ENCODE measurements at regions not wholly inside any gene's neighbourhood (a gene's known extent, or its start where the extent isn't known, plus 50 kb on each side); places are given as distances from the start of the nearest gene placed in this dataset.
"Not testable (repeated sequence)": the region's sequence is repeated elsewhere in the genome, so short reads cannot be mapped to it uniquely, and the experiment has no call there.

DNA sequence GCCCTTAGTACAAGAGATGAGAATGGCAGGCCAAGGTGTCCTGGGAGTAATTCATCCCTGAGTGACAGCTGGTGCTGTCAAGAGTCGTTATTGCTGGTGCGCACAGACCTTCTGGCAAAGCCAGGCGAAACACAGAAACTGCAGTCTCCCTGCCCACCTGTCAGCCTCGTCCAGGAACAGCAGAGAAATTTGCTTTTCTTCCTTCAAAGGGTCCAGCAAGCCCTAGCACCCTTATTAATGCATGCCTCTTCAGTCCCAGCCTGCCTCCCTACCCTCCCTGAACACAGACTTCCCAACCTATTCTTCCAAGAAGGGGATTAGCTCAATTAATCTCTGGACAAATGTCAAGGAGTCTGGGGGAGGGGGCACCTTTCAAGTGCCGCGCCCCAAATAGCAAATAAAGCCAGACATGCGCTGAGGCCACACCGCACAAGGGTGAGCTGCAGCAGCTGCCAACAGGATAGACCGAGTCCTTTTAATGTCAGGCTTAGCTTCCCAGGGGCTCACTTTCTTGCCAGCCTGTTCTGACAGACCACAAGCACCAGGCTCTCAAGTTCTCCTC is 250.7 kb upstream of the RASGEF1B start:
- Histone ChIP-seq H3K4me3 (ENCODE audit: control extremely low read depth in 1 of 5, extremely low read depth in 1 of 5, insufficient read depth in 1 of 5, low read depth in 2 of 5, low read length in 4 of 5) (no peak overlapping the region), H4K20me1 (ENCODE audit: control insufficient read depth, insufficient read depth, low read length, poor library complexity, severe bottlenecking) (no peaks in the 10 kb centered on the region), H3K36me3 (replicated peaks in 1 of 2; ENCODE audit: control extremely low read depth in 1 of 2, control insufficient read depth in 1 of 2, extremely low read depth in 1 of 2, insufficient read depth in 2 of 2, low read length in 1 of 2) (no peaks in the 10 kb centered on the region), H3K27ac (ENCODE audit: low read length in 2 of 2) (no peak overlapping the region), H2AFZ (ENCODE audit: insufficient read depth, low read depth, low read length, poor library complexity, severe bottlenecking) (no peak overlapping the region), H3K4me2 (replicated peaks; ENCODE audit: low read depth, low read length, poor library complexity, severe bottlenecking) (no peak overlapping the region), H3K9me3 (ENCODE audit: control extremely low read depth in 1 of 3, control insufficient read depth in 2 of 3, insufficient read depth in 1 of 3, low read length in 2 of 3) (no peaks in the 10 kb centered on the region), H3K79me2 (ENCODE audit: control insufficient read depth, insufficient read depth, low read length) (no peaks in the 10 kb centered on the region), H3K27me3 (replicated peaks in 1 of 4; ENCODE audit: control extremely low read depth in 1 of 4, control insufficient read depth in 3 of 4, insufficient read depth in 4 of 4, low read length in 3 of 4) (no peaks in the 10 kb centered on the region), H3K9ac (ENCODE audit: low read length) (no peak overlapping the region), H3K4me1 (ENCODE audit: control insufficient read depth in 2 of 2, insufficient read depth in 2 of 2, low read length in 2 of 2) (peaks cover 6 to 13% of the 10 kb centered on the region in 2 donors)
- H3K4me3 Mint-ChIP-seq, result no peak overlapping the region
- ChIA-PET POLR2A (no interaction called here), CTCF (no interaction called here)
- no peak overlapping the region for H3K27ac Mint-ChIP-seq
- TF ChIP-seq CTCF (IDR thresholded peaks at IDR 0.05), result no peak
- no peak for TF ChIP-seq EZH2 (IDR thresholded peaks at IDR 0.05; ENCODE audit: borderline replicate concordance, insufficient read depth, low read depth, low read length, poor library complexity, severe bottlenecking)
- intact Hi-C loops (cut with micrococcal nuclease), result loop anchor here (5.0 kb wide), 1 partner anchor 35 kb away; no protein-coding TSS in a partner anchor
- no peaks in the 10 kb centered on the region for H3K9me3 Mint-ChIP-seq (ENCODE audit: insufficient read depth)
- ATAC-seq (ENCODE audit: low read depth) (no peak), DNase-seq (no peak)
- WGBS (ENCODE audit: insufficient coverage), result over 99% methylated on average over 9 of the region's 9 CpGs
- H3K4me1 Mint-ChIP-seq, result peaks cover 17% of the 10 kb centered on the region
- no peaks in the 10 kb centered on the region for H3K27me3 Mint-ChIP-seq

DNA sequence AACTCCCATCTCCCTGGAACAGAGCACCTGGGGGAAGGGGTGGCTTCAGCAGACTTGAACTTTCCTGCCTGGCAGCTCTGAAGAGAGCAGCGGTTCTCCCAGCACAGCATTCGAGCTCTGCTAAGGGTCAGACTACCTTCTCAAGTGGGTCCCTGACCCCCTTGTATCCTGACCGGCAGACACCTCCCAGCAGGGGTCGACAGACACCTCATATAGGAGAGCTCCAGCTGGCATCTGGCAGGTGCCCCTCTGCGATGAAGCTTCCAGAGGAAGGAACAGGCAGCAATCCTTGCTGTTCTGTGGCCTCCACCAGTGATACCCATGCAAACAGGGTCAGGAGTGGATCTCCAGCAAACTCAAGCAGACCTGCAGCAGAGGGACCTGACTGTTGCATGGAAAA is 244.1 kb upstream of the RASGEF1B start:
- H3K4me3 Mint-ChIP-seq, result no peak overlapping the region
- TF ChIP-seq CTCF (IDR thresholded peaks at IDR 0.05), result no peak
- no peak for TF ChIP-seq EZH2 (IDR thresholded peaks at IDR 0.05; ENCODE audit: borderline replicate concordance, insufficient read depth, low read depth, low read length, poor library complexity, severe bottlenecking)
- Histone ChIP-seq H3K27ac (ENCODE audit: low read length in 2 of 2) (no peak overlapping the region), H3K79me2 (ENCODE audit: control insufficient read depth, insufficient read depth, low read length) (no peaks in the 10 kb centered on the region), H3K4me3 (ENCODE audit: control extremely low read depth in 1 of 5, extremely low read depth in 1 of 5, insufficient read depth in 1 of 5, low read depth in 2 of 5, low read length in 4 of 5) (no peak overlapping the region), H3K4me1 (ENCODE audit: control insufficient read depth in 2 of 2, insufficient read depth in 2 of 2, low read length in 2 of 2) (peaks cover 8 to 9% of the 10 kb centered on the region in 2 donors), H3K27me3 (replicated peaks in 1 of 4; ENCODE audit: control extremely low read depth in 1 of 4, control insufficient read depth in 3 of 4, insufficient read depth in 4 of 4, low read length in 3 of 4) (no peaks in the 10 kb centered on the region), H3K4me2 (replicated peaks; ENCODE audit: low read depth, low read length, poor library complexity, severe bottlenecking) (no peak overlapping the region), H3K9me3 (ENCODE audit: control extremely low read depth in 1 of 3, control insufficient read depth in 2 of 3, insufficient read depth in 1 of 3, low read length in 2 of 3) (no peaks in the 10 kb centered on the region), H3K36me3 (replicated peaks in 1 of 2; ENCODE audit: control extremely low read depth in 1 of 2, control insufficient read depth in 1 of 2, extremely low read depth in 1 of 2, insufficient read depth in 2 of 2, low read length in 1 of 2) (no peaks in the 10 kb centered on the region), H4K20me1 (ENCODE audit: control insufficient read depth, insufficient read depth, low read length, poor library complexity, severe bottlenecking) (no peaks in the 10 kb centered on the region), H2AFZ (ENCODE audit: insufficient read depth, low read depth, low read length, poor library complexity, severe bottlenecking) (no peak overlapping the region), H3K9ac (ENCODE audit: low read length) (no peak overlapping the region)
- ChIA-PET CTCF (no interaction called here), POLR2A (no interaction called here)
- H3K9me3 Mint-ChIP-seq (ENCODE audit: insufficient read depth), result no peaks in the 10 kb centered on the region
- ATAC-seq (ENCODE audit: low read depth), result no peak
- no peak for DNase-seq
- 66% methylated on average over 5 of the region's 5 CpGs for WGBS (ENCODE audit: insufficient coverage)
- intact Hi-C loops (cut with micrococcal nuclease), result no loop called here
- H3K27ac Mint-ChIP-seq, result no peak overlapping the region
- peaks cover 18% of the 10 kb centered on the region for H3K4me1 Mint-ChIP-seq
- no peaks in the 10 kb centered on the region for H3K27me3 Mint-ChIP-seq

DNA sequence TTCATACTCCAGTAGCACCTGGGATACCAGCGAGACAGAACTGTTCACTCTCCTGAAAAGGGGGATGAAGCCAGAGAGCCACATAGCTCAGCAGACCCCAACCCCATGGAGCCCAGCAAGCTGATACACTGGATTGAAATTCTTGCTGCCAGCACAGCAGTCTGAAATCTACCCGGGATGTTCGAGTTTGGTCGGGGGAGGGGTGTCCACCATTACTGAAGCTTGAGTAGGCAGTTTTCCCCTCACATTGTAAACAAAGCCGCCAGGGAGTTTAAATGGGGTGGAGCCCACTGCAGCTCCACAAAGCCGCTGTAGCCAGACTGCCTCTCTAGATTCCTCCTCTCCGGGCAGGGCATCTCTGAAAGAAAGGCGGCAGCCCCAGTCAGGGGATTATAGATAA is 243.7 kb upstream of the RASGEF1B start:
- POLR2A ChIA-PET; H3K4me3 ChIP-seq (ENCODE audit: control extremely low read depth in 1 of 5, extremely low read depth in 1 of 5, insufficient read depth in 1 of 5, low read depth in 2 of 5, low read length in 4 of 5); H3K36me3 ChIP-seq (replicated peaks in 1 of 2; ENCODE audit: control extremely low read depth in 1 of 2, control insufficient read depth in 1 of 2, extremely low read depth in 1 of 2, insufficient read depth in 2 of 2, low read length in 1 of 2); H3K27ac Mint-ChIP-seq; ATAC-seq (ENCODE audit: low read depth); H2AFZ ChIP-seq (ENCODE audit: insufficient read depth, low read depth, low read length, poor library complexity, severe bottlenecking); H3K27me3 Mint-ChIP-seq; H3K4me3 Mint-ChIP-seq; H4K20me1 ChIP-seq (ENCODE audit: control insufficient read depth, insufficient read depth, low read length, poor library complexity, severe bottlenecking); H3K27ac ChIP-seq (ENCODE audit: low read length in 2 of 2); H3K9ac ChIP-seq (ENCODE audit: low read length); CTCF ChIA-PET; H3K27me3 ChIP-seq (replicated peaks in 1 of 4; ENCODE audit: control extremely low read depth in 1 of 4, control insufficient read depth in 3 of 4, insufficient read depth in 4 of 4, low read length in 3 of 4); H3K4me1 ChIP-seq (ENCODE audit: control insufficient read depth in 2 of 2, insufficient read depth in 2 of 2, low read length in 2 of 2); DNase-seq; H3K4me2 ChIP-seq (replicated peaks; ENCODE audit: low read depth, low read length, poor library complexity, severe bottlenecking); H3K9me3 Mint-ChIP-seq (ENCODE audit: insufficient read depth); H3K79me2 ChIP-seq (ENCODE audit: control insufficient read depth, insufficient read depth, low read length); intact Hi-C loops (cut with micrococcal nuclease); H3K9me3 ChIP-seq (ENCODE audit: control extremely low read depth in 1 of 3, control insufficient read depth in 2 of 3, insufficient read depth in 1 of 3, low read length in 2 of 3): not testable (repeated sequence)
- peaks cover 18% of the 10 kb centered on the region for H3K4me1 Mint-ChIP-seq
- 76% methylated on average over 5 of the region's 8 CpGs for WGBS (ENCODE audit: insufficient coverage)
